Caki2 (cell line): ENCODE measurements at regions not wholly inside any gene's neighbourhood (a gene's known extent, or its start where the extent isn't known, plus 50 kb on each side); places are given as distances from the start of the nearest gene placed in this dataset.

ENCODE experiments used
- DNase-seq: peaks from one replicate; pipeline ENCODE4 v3.0.0-alpha.2; 2015; ENCODE audit warnings: low read depth
- in situ Hi-C: cut with HindIII; loops from 2 replicates; pipeline ENCODE4 v1.10.0; 2016; ENCODE audit warnings: low sequenced_read_pairs, low pct_unique_long_range_greater_than_20kb, mixed read lengths

DNA sequence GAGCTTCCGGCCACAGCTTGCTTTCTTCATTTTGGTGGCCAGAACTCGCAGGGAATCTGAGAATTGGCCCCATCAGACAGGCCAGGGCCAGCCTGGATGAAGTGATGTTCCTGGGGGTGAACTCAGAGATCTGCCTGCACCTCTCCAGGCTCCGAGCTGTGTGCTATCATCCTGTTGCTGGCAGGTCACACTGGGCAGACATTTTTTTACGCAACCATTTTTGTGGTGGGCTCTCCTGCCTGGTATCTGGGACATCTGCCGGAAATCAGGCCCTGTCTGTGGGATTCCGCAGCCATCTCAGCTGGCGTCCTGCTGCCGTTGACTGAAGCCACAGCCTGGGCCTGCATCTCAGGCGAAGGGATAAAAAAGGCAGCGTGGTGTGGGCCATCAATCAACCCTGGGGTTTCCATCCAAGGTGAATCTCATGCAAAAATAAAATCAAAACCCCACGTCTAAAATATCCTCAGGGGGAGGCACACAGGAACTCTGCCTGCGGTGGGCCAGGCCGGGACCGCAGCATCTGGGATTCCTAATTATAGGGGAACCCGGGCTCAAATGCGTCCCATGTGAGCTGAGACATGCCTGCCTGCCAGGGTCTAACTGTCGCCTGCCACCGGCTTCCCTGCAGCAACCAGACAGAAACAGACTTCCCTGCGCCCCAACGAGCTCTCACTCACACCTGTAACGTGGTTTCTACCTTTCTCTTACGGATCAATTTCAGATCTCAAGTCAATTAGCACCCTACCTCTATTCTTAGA lies 174.3 kb downstream of the SYK start:
- in situ Hi-C loops: no loop called here
- no peak for DNase-seq

DNA sequence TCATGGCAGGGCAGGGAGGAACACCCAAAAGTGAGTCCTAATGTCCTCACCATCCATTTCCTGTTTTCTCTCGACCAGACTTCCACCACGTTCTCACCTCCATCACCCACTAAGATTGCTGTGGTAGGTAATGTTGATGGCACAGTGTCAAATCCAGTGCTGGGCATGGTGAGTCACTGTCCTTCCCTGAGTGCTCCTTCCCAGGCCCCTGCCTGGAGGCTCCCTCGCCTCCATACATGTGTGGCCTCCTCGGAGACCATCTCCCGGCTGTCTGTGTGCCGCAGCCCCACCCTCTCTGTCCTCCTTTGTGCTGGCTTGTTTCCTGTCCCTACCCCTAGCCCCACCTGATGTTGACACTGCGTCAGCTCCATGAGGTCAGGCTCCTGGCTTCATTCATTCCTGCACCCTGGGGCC lies 177.5 kb downstream of the SYK start:
- in situ Hi-C loops: no loop called here
- no peak for DNase-seq

DNA sequence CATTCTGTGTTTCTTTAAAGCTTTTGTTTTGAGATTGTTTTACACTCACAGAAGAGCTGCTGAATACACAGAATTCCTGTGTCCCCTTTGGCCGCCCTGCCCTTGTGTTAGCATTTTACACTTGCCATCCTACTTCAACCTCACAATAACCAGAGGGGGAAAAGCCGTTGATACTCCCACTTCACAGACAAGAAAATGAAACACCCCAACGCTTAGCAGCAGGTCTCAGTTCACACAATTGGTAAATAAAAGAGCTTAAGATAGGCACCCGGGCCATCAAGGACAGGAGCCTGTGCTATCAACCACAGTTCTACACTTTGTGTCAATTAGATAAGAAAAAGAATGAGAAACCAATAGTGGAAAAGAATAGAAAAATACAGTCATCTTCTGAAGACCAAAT lies 178.0 kb downstream of the SYK start:
- DNase-seq: no peak
- in situ Hi-C loops: no loop called here

DNA sequence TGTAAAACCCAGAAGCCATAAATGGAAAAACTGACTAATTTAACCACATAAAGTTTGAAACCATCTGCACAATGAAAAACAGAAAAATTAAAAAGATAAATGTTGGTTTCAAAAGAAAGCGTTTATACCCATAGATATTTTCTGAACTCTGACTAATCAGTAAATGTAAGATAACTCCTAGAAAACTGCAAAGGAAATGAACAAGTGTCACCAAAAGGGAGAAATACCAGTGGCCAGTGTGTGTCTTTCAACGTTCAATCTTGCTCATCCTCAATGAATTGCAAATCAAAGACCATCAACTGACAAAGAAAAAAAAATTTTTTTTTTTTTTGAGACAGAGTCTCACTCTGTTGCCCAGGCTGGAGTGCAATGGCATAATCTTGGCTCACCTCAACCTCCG lies 180.1 kb downstream of the SYK start:
- in situ Hi-C loops: no loop called here
- no peak for DNase-seq

DNA sequence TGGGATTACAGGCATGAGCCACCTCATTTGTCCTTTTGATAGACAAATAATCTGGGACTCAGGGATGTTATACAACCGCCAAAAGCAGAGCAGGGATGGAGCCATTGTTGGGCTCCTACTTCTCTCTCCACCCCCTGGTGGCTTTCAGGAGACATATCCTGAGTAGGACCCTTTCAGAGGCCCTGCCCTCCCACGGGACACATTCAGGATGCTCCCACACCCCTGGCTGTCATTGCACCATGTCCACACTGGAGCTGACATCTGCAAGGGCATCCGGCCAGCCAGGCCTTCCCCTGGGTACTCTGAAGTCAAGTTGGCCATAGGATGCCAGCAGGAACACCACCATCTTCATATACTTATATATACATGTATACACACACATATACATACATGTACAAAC lies 181.8 kb downstream of the SYK start:
- no peak for DNase-seq
- in situ Hi-C loops: no loop called here

DNA sequence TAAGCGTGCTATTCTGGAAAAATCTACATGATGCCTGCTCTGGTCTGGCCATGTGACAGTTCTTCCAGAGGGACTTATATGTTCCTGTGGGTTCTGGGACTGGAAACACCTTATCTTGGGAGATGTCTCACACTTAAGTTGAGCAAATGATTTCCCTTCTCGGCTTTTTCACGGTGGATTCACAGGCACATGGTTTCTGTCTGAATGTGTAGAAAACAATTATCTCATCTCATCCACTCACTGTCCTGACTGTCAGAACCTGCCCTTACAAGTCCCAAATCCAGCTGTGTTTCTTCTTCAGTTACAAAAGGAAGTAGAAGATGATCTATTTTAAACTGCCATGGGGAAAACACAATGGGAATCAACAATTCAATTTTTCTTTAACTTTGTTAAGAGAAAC lies 184.0 kb downstream of the SYK start:
- in situ Hi-C loops: no loop called here
- DNase-seq: no peak

DNA sequence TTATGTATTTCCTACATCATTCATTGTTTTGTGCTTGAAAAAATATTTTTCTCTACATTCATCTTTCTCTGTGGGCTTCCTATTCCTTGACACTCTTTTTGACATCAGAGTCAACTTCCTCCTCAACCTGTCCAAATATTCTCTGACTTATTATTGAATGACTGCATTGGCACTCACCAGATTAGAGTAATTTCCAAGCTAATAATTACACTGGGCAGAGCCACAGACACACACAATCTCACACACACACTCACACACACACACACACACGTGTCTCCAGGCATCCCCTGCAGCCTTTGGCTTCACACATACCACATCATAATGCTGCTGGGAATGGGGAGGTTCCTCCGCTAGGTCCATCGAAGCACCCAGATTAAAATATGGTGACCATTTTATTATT lies 184.5 kb downstream of the SYK start:
- in situ Hi-C loops: no loop called here
- DNase-seq: no peak

DNA sequence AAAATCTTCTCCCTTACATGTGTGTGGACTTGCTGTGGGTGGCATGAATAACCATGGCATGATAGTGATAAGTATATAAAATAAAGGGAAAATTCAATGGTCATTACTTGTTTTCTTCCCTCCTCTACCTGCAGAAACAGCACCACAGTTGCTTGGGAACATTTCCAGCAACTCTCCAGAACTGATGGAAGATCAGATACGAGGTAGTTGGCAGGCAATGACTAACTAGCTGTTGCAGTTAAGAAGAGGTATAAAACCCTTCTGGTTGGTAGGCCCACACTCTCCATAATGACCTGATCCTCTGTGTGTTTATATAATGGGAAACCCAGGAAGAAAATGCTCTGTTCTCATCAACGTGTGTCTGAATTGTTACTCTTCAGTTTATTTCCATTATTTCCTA lies 185.9 kb downstream of the SYK start:
- DNase-seq: no peak
- in situ Hi-C loops: no loop called here

DNA sequence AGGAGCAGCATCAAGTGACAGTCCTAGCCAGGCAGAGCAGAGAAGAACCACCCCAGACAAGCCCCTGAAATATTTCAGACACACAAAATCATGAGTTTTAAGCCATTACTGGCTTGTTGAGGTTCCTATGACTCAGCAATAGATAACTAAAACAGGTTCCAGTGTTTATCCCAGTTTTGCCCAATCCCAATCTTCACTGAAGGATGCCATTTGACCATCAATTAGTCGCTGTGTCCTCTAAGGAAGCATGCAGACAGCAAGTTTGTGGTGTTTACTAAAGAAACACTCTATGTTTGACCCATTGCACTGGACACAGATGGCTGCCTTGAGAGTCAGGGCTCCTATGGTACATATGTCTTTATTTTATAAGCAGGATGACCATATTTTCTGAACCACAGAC lies 186.7 kb downstream of the SYK start:
- DNase-seq: peak; percentile 60
- in situ Hi-C loops: no loop called here

DNA sequence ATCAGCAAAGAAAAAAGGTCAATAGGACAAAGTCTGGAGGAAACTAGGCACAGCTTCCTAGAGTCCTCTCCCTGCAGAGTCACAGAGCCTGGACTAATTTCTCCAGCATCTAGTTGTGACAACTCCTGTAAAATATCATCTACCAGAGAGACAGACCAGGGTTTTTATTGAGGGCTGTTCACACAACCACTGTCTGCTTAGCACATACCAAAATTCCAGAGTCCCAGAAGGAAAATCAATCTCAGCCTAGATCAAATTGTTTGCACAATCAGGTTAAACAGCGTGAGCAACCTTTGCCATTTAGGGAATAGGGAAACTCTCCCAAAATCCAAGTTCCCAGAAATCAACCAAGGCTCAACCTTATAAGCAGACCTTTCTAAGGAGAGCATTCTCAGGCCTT lies 190.3 kb downstream of the SYK start:
- DNase-seq: no peak

DNA sequence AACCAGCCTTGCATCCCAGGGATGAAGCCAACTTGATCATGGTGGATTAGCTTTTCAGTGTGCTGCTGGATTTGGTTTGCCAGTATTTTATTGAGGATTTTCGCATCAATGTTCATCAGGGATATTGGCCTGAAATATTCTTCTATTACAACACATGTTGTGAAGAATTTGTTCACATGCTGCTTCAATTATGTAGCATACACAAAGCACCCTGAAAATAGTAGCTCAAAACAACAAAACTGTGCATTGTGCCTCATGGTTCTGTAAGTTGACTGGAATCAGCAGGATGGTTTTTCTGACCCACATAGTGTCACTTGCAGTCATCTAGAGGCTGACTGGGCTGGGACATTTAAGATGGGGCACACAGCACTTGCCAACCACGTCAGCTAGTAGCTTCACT lies 193.9 kb downstream of the SYK start:
- DNase-seq: no peak
- in situ Hi-C loops: no loop called here

More for the DNA sequence above, 190.3 kb downstream of the SYK start:
- in situ Hi-C loops: no loop called here

DNA sequence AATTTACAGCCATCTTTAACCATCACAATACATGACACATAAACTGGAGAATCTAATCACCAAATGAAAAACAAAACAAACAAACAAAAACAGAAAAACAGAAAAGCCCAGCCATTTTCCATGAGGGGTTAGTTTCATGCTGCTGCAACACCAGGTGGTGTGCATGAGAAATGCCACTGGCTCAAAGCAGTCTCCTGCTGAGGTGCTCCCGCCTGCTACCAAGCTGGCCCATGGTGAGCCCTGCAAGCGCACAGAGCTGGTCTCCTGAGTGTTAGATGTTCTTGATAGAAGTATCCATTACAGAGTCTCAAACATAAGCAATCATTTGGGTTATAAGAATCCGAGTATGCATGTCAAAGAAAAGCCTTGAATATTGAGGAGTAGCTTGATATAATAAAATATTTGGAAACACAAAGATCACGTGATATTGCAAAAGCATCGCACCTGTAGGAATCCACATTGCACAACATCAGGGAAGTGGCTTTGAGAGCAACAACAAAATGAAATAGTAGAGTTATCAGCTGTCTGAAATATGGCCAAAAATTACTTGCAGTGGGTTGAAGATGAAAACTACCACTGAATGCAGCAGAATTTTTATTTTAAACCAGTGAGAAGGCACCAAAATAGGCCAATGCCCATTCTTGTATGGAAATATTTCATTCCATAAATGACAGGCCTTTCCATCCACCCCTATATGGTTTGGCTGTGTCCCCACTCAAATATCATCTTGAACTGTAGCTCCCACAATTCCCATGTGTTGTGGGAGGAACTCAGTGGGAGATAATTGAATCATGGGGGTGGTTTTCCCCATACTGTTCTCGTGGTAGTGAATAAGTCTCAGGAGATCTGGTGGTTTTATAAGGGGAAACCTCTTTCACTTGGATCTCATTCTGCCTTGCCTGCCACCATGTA lies 194.8 kb downstream of the SYK start:
- no peak for DNase-seq

DNA sequence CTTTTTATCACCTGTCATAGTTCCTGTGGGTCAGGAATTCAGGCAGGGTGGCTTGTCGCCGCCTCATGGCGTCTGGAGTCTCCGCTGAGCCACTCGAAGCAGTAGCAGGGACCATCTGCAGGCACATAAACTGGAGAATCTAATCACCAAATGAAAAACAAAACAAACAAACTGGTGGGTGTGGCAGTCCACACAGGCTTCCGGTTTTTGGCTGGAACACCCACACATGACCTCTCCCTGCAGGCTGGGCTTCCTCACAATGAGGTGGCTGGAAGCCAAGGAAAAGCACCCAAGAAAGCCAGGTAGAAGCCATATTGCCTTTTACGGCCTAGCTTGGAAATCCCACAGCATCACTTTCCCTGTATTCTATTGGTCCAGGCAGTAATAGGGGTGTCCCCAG lies 197.0 kb downstream of the SYK start:
- no peak for DNase-seq
- in situ Hi-C loops: no loop called here

More for the DNA sequence above, 194.8 kb downstream of the SYK start:
- in situ Hi-C loops: no loop called here

DNA sequence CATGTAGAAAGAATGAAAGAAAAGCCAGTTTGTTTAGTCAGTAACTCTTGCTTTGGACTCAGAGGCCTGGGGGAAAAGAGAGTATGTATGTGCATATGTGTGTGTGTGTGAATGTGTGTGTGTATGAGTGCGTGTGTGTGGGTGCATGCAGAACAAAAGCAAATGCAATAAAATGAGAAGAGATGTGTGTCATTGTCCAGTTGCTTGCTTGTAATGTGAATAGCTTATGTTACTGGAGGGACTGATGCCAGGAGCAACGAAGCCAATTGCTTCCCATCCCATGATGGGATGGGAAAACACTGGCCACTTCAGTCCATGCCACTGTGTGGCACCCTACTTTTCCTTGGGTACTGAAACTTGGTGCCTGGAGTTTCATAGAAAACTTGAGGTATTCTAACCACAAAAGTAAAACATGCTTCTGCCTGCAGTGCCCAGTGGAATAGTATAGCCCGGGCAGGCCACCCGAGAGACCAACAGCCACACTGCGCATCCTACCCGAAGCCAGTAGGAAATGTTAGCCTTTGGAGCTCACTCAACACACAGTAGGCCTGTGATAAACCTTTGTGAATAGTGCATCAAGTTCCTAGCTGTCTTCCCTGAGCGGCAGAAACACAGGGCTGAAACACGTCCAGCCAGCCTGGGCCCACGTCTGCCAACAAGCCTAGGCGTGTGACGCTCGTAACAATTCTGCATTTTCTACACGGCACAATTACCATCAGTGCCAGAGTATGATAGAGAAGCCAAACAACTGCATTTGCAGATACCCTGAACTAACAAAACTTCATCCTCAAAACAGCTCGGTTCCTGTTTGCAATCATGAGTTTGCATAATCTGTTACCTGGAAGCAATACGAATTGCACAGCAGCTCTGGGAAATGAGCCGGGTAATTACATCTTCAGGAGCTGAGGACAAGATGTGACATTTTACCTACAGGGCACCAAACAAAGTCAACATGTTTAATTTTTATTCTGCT lies 198.1 kb downstream of the SYK start:
- in situ Hi-C loops: no loop called here
- DNase-seq: no peak

DNA sequence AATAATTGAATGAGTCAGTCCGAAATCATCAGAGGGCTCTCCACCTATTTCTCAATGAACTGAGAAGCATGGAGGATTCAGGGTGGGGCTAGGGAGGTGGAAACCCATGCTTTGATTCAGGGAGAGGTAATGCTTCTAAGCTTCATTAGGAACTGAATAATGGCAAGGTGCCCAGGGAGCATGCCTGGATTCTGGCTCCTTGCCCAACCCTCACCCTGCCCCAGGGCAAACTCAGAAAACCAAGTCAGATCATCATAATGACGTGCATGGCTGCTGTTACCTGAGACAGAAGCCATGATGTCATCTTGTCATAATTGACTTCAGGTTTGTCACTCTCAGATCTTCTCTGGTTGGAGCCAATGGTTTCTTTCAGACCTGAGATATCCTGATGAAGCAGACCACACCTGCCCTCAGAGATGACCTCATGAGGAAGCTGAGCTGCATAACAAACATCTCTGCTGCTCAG lies 199.6 kb downstream of the SYK start:
- DNase-seq: peak; percentile 94
- in situ Hi-C loops: no loop called here

DNA sequence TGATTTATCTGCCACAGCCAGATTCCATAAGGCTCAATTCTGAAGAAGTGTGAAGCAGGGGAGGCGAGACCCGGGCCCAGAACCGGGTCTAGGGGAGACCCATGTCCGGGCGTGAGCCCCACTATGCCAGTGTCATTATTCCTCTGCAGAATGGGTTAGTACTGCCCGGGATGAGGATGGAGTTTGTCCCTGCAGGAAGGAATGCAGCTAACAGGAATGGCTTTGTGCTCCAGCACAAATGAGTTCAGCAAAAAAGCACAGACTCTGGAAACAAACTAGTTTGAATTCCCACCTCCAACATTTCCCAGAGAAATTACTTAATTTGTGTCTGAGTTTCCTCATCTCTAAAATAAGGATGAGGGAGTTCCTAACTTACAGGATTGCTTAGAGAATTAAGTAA lies 202.9 kb downstream of the SYK start:
- no peak for DNase-seq
- in situ Hi-C loops: no loop called here

DNA sequence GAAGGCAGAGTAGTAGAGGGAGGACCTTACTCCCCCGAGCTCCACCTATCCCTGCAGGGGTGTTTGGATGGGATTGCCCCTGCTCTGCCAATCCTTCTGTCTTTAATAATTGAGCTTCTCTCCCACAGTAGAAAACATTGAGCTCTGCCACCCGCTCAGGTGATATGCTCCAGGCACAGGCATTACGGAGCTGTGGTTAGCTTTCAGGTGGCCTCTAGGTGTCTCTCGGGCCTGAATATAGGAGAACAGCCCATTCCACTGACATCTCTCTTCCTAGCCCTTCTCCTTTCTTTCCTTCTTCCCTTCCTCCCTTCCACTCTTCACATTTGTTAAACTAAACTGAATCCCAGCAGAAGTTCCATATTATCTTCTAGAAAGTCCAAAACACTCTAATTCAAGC lies 203.4 kb downstream of the SYK start:
- no peak for DNase-seq
- in situ Hi-C loops: no loop called here

DNA sequence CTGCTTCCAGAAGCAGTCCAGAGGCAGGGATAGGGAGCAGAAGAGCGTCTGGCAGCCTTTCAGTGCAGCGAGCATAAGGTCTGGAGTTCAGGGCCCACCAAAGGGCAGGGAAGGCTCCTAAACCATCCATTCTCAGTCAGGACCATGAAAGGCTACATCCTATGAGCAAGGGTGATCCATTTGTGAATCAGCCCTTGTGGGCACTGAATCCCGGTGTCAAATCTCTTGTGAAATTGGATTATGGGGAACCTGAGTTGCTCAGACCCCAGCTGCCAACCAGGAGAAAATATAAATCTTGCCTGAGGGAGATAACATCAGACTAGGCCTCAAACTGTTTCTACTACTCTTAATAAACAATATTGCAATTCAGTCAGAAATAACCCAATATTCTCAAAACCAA lies 204.4 kb downstream of the SYK start:
- in situ Hi-C loops: no loop called here

More for the DNA sequence above, 204.4 kb downstream of the SYK start:
- no peak for DNase-seq
